ENCODE measurements at regions not wholly inside any gene's neighbourhood (a gene's known extent, or its start where the extent isn't known, plus 50 kb on each side); places are given as distances from the start of the nearest gene placed in this dataset.

- DNase-seq (ENCODE audit: insufficient read length, low spot score) (no peak), FAIRE-seq (no peak)
Measured at GRCh38 chr22:48169227-48169626, 1406.8 kb downstream of the TBC1D22A start.

GRCh38 chr22:48167238-48167637 is 1404.8 kb downstream of the TBC1D22A start:
- DNase-seq (ENCODE audit: insufficient read length, low spot score) (no peak), FAIRE-seq (no peak)
- TF ChIP-seq SPI1 (IDR thresholded peaks at IDR 0.05; ENCODE audit: low read depth, low read length) (no peak), POLR2AphosphoS5 (IDR thresholded peaks at IDR 0.05; ENCODE audit: low read depth, low read length) (no peak), POLR2A (IDR thresholded peaks at IDR 0.05; ENCODE audit: low read depth, low read length) (no peak), TAF1 (IDR thresholded peaks at IDR 0.05; ENCODE audit: low read depth, low read length) (no peak), POU2F2 (IDR thresholded peaks at IDR 0.05; ENCODE audit: low read depth, low read length) (no peak), PAX5 (IDR thresholded peaks at IDR 0.05; ENCODE audit: insufficient read depth, low read length, severe bottlenecking) (no peak)

More at GRCh38 chr22:48169227-48169626, 1406.8 kb downstream of the TBC1D22A start:
- no peak for TF ChIP-seq SPI1 (IDR thresholded peaks at IDR 0.05; ENCODE audit: low read depth, low read length)
- no peak for TF ChIP-seq POLR2AphosphoS5 (IDR thresholded peaks at IDR 0.05; ENCODE audit: low read depth, low read length)
- no peak for TF ChIP-seq TAF1 (IDR thresholded peaks at IDR 0.05; ENCODE audit: low read depth, low read length)

- DNase-seq (ENCODE audit: insufficient read length, low spot score), result no peak
- TF ChIP-seq SPI1 (IDR thresholded peaks at IDR 0.05; ENCODE audit: low read depth, low read length), result no peak
- TF ChIP-seq POU2F2 (IDR thresholded peaks at IDR 0.05; ENCODE audit: low read depth, low read length), result no peak
- no peak for TF ChIP-seq POLR2AphosphoS5 (IDR thresholded peaks at IDR 0.05; ENCODE audit: low read depth, low read length)
- no peak for TF ChIP-seq PAX5 (IDR thresholded peaks at IDR 0.05; ENCODE audit: insufficient read depth, low read length, severe bottlenecking)
- no peak for FAIRE-seq
Measured at GRCh38 chr22:48161298-48161697, 1398.8 kb downstream of the TBC1D22A start.

- no peak for FAIRE-seq
- no peak for DNase-seq (ENCODE audit: insufficient read length, low spot score)
- TF ChIP-seq POLR2AphosphoS5 (IDR thresholded peaks at IDR 0.05; ENCODE audit: low read depth, low read length) (no peak), SPI1 (IDR thresholded peaks at IDR 0.05; ENCODE audit: low read depth, low read length) (no peak), POLR2A (IDR thresholded peaks at IDR 0.05; ENCODE audit: low read depth, low read length) (no peak), TAF1 (IDR thresholded peaks at IDR 0.05; ENCODE audit: low read depth, low read length) (no peak), PAX5 (IDR thresholded peaks at IDR 0.05; ENCODE audit: insufficient read depth, low read length, severe bottlenecking) (no peak), POU2F2 (IDR thresholded peaks at IDR 0.05; ENCODE audit: low read depth, low read length) (no peak)
Measured at GRCh38 chr22:48157676-48158075, 1395.2 kb downstream of the TBC1D22A start.

- FAIRE-seq (no peak), DNase-seq (ENCODE audit: insufficient read length, low spot score) (no peak)
- TF ChIP-seq POLR2A (IDR thresholded peaks at IDR 0.05; ENCODE audit: low read depth, low read length) (no peak), SPI1 (IDR thresholded peaks at IDR 0.05; ENCODE audit: low read depth, low read length) (no peak), PAX5 (IDR thresholded peaks at IDR 0.05; ENCODE audit: insufficient read depth, low read length, severe bottlenecking) (no peak), TAF1 (IDR thresholded peaks at IDR 0.05; ENCODE audit: low read depth, low read length) (no peak), POU2F2 (IDR thresholded peaks at IDR 0.05; ENCODE audit: low read depth, low read length) (no peak), POLR2AphosphoS5 (IDR thresholded peaks at IDR 0.05; ENCODE audit: low read depth, low read length) (no peak)
Measured at GRCh38 chr22:48156603-48157355, 1394.3 kb downstream of the TBC1D22A start.

GRCh38 chr22:48155446-48155845 is 1393.0 kb downstream of the TBC1D22A start:
- TF ChIP-seq POLR2AphosphoS5 (IDR thresholded peaks at IDR 0.05; ENCODE audit: low read depth, low read length) (no peak), PAX5 (IDR thresholded peaks at IDR 0.05; ENCODE audit: insufficient read depth, low read length, severe bottlenecking) (no peak), POLR2A (IDR thresholded peaks at IDR 0.05; ENCODE audit: low read depth, low read length) (no peak), POU2F2 (IDR thresholded peaks at IDR 0.05; ENCODE audit: low read depth, low read length) (no peak), SPI1 (IDR thresholded peaks at IDR 0.05; ENCODE audit: low read depth, low read length) (no peak), TAF1 (IDR thresholded peaks at IDR 0.05; ENCODE audit: low read depth, low read length) (no peak)
- DNase-seq (ENCODE audit: insufficient read length, low spot score) (no peak), FAIRE-seq (no peak)

GRCh38 chr22:48154943-48155240 is 1392.4 kb downstream of the TBC1D22A start:
- no peak for FAIRE-seq
- TF ChIP-seq TAF1 (IDR thresholded peaks at IDR 0.05; ENCODE audit: low read depth, low read length), result no peak
- no peak for TF ChIP-seq POLR2AphosphoS5 (IDR thresholded peaks at IDR 0.05; ENCODE audit: low read depth, low read length)
- TF ChIP-seq POU2F2 (IDR thresholded peaks at IDR 0.05; ENCODE audit: low read depth, low read length), result no peak
- TF ChIP-seq SPI1 (IDR thresholded peaks at IDR 0.05; ENCODE audit: low read depth, low read length), result no peak
- TF ChIP-seq POLR2A (IDR thresholded peaks at IDR 0.05; ENCODE audit: low read depth, low read length), result no peak
- TF ChIP-seq PAX5 (IDR thresholded peaks at IDR 0.05; ENCODE audit: insufficient read depth, low read length, severe bottlenecking), result no peak
- no peak for DNase-seq (ENCODE audit: insufficient read length, low spot score)

- no peak for DNase-seq (ENCODE audit: insufficient read length, low spot score)
Measured at GRCh38 chr22:48154169-48154942, 1391.9 kb downstream of the TBC1D22A start.

GRCh38 chr22:48153726-48154125 is 1391.3 kb downstream of the TBC1D22A start:
- TF ChIP-seq POU2F2 (IDR thresholded peaks at IDR 0.05; ENCODE audit: low read depth, low read length) (no peak), SPI1 (IDR thresholded peaks at IDR 0.05; ENCODE audit: low read depth, low read length) (no peak), PAX5 (IDR thresholded peaks at IDR 0.05; ENCODE audit: insufficient read depth, low read length, severe bottlenecking) (no peak), POLR2A (IDR thresholded peaks at IDR 0.05; ENCODE audit: low read depth, low read length) (no peak)
- FAIRE-seq, result no peak
- DNase-seq (ENCODE audit: insufficient read length, low spot score), result no peak

More at GRCh38 chr22:48154169-48154942, 1391.9 kb downstream of the TBC1D22A start:
- no peak for TF ChIP-seq PAX5 (IDR thresholded peaks at IDR 0.05; ENCODE audit: insufficient read depth, low read length, severe bottlenecking)
- TF ChIP-seq POLR2AphosphoS5 (IDR thresholded peaks at IDR 0.05; ENCODE audit: low read depth, low read length), result no peak
- no peak for TF ChIP-seq POU2F2 (IDR thresholded peaks at IDR 0.05; ENCODE audit: low read depth, low read length)
- TF ChIP-seq SPI1 (IDR thresholded peaks at IDR 0.05; ENCODE audit: low read depth, low read length), result no peak
- no peak for TF ChIP-seq TAF1 (IDR thresholded peaks at IDR 0.05; ENCODE audit: low read depth, low read length)
- TF ChIP-seq POLR2A (IDR thresholded peaks at IDR 0.05; ENCODE audit: low read depth, low read length), result no peak
- no peak for FAIRE-seq

Data from GM12891 (cell line).